IPS-NIHi7 (cell line): ENCODE measurements at regions not wholly inside any gene's neighbourhood (a gene's known extent, or its start where the extent isn't known, plus 50 kb on each side); places are given as distances from the start of the nearest gene placed in this dataset.
A peak's percentile ranks its signal among the peaks of the same experiment; 100 is the strongest.
"Not testable (repeated sequence)": the region's sequence is repeated elsewhere in the genome, so short reads cannot be mapped to it uniquely, and the experiment has no call there.

Experiments used
- DNase-seq: peaks from one replicate; pipeline ENCODE4 v3.0.0; 2012; ENCODE audit warnings: mixed read lengths; ENCODE audit errors: extremely low spot score

DNA sequence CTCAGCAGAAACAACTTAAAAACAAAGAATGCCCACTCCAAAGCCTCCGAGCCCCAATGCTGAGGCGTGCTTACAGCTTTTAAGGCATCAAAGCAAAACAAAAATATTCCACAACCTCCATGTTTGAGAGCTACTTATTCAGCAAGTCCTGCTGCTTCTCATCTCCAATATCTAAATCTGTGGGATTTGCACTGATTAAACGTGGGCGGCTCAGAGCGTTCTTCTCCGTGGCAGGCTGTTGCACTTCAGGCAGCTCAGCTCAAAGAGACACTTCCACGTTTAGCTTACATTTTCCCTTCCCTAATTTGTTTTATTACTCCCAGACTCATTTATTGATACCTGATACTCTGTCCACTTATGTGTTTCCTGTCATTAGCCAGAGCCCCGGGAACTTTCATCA lies 282.6 kb upstream of the MCTP2 start:
- no peak for DNase-seq

DNA sequence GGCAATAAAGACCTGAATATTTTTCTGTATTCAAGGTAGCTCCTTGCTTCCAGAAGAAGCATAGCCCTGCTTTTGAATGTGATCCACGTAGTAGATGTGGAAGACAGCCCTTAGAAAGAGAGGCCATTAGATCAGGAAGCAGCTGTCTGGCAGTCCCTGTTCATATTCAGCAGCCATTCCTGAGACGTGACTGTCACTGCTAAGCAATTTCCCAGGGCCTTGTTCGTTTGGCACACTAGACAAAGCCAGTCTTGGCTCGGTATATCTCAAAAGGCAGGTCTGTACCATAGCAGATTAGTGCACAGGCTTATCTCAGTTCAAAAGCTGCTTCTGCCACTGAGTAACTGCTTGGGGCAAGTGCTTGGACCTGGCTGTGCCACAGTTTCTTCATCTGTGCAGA lies 287.8 kb upstream of the MCTP2 start:
- DNase-seq, result no peak

- DNase-seq, result no peak
Measured at GRCh38 chr15:93942269-93942694, 289.1 kb upstream of the MCTP2 start.

DNA sequence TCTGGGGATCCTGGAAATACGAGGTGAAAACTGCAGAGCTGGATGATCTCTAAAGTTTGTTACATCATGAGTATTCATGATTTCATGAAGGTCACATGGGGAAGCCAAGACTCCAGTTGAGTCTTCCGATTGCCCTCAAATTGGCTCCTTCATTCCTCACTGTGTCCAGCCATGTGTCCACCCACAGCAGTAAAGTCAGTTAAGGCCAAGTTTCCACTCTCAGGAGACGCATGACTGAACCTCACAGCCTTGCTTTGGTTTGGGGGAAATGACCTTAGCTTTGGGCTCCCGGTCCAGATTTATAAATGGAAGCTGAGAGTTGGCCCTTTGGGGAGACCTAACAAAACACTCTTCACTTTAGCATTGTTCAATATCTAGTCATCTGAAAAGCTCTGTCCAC lies 289.7 kb upstream of the MCTP2 start:
- no peak for DNase-seq

DNA sequence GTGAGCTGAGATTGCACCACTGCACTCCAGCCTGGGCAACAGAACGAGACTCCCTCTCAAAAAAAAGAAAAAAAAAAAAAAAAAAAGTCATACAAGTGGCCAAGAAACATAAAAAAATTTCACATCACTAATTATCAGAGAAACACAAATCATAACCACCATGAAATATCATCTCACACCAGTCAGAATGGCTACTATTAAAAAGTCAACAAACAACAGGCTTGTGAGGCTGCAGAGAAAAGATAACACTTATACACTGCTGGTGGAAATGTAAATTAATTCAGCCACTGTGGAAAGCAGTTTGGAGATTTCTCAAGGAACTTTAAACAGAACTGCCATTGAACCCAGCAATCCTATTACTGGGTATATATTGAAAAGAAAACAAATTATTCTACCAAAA lies 291.1 kb upstream of the MCTP2 start:
- no peak for DNase-seq

GRCh38 chr15:93932164-93932776 lies 299.1 kb upstream of the MCTP2 start:
- no peak for DNase-seq

GRCh38 chr15:93929375-93930094 lies 301.8 kb upstream of the MCTP2 start:
- DNase-seq, result peak; percentile 38

GRCh38 chr15:93920204-93920603 lies 311.2 kb upstream of the MCTP2 start:
- no peak for DNase-seq

- DNase-seq, result not testable (repeated sequence)
Measured at GRCh38 chr15:93918801-93919200, 312.6 kb upstream of the MCTP2 start.

- no peak for DNase-seq
Measured at GRCh38 chr15:93917181-93917580, 314.2 kb upstream of the MCTP2 start.

GRCh38 chr15:93913871-93914270 lies 317.5 kb upstream of the MCTP2 start:
- DNase-seq, result no peak

DNA sequence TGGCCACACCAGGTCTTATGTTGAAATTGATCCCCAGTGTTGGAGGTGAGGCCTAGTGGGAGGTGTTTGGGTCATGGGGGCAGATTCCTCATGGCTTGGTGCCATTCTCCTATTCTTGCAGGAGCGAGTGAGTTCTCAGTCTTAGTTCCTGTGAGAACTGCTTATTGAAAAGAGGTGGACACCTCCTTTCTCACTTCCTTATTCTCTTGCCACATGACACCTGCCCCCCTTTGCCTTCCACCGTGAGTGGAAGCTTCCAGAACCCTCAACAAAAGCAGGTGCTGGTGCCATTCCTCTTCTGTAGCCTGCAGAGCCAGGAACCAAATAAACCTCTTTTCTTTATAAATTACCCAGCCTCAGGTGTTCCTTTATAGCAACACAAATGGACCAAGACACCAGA lies 318.1 kb upstream of the MCTP2 start:
- no peak for DNase-seq

GRCh38 chr15:93900476-93901400 lies 330.6 kb upstream of the MCTP2 start:
- DNase-seq, result peak; percentile 16

- no peak for DNase-seq
Measured at GRCh38 chr15:93899817-93900216, 331.5 kb upstream of the MCTP2 start.

GRCh38 chr15:93897377-93897776 lies 334.0 kb upstream of the MCTP2 start:
- DNase-seq, result no peak

DNA sequence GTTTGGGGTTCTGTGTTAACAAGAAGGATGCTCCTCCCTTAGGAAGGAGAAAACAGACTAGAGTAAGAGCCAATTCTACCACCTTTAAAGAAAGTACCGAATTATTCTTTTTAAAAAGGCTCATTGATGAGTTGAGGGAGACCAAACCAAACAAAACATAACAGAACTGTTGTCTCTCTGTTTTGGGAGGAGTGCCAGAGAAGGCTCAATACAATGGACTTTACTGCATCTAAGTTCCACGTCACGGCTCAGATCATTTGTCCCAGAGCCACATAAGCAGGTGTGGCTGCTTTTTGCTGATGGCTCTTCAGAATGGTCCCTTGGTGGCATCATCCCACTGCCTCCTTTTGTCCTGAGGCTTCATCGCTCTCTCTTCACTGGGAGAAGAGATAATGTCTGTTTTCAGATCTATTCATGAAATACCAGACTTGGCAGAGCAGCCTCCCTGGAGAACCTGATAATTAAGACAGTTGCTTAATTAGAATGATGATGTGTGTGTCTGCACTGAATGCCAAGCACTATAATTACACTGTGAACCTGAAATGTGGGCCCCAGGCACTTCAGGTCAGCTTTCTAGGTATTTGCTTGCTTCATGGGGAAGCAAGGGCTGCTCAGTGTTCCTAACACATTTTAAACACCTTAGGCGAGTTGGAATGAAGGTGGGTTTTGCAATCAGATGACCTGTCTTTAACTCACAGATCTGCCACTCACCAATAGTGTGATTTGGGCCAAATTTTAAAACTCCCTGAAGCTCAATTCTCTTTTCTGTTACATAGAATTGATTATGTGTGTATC lies 335.2 kb upstream of the MCTP2 start:
- DNase-seq, result no peak

- no peak for DNase-seq
Measured at GRCh38 chr15:93894438-93895036, 336.8 kb upstream of the MCTP2 start.

- no peak for DNase-seq
Measured at GRCh38 chr15:93887151-93887550, 344.2 kb upstream of the MCTP2 start.

- DNase-seq, result no peak
Measured at GRCh38 chr15:93882779-93883178, 348.6 kb upstream of the MCTP2 start.

- no peak for DNase-seq
Measured at GRCh38 chr15:93882141-93882540, 349.2 kb upstream of the MCTP2 start.

GRCh38 chr15:93881310-93881709 lies 350.1 kb upstream of the MCTP2 start:
- DNase-seq, result no peak
